T-cell (primary cell): ENCODE measurements at regions not wholly inside any gene's neighbourhood (a gene's known extent, or its start where the extent isn't known, plus 50 kb on each side); places are given as distances from the start of the nearest gene placed in this dataset.

Experiments
- ATAC-seq, 4 experiments: fragments of 200-7000 bp in 3 of 4; fragments of 150-1000 bp in 1 of 4; cut with Tn5 transposase; replicated peaks in 1 of 4; 1 replicate in 3 of 4; 2 replicates in 1 of 4; pipeline ENCODE4 v1.10.0; 2021; ENCODE audit warnings: moderate library complexity in 3 of 4, mild to moderate bottlenecking in 2 of 4, moderate number of reproducible peaks in 1 of 4
- CTCF ChIA-PET, 2 donors: fragments of 300-600 bp; sonication (Branson Sonifier 250); formaldehyde crosslinking; loops; one replicate each; lab custom pipeline; 2022; ENCODE audit warnings: antibody characterized with exemption in 2 of 2; lab: Charles Lee
- POLR2A ChIA-PET, 2 donors: fragments of 300-600 bp; sonication (Branson Sonifier 250); formaldehyde crosslinking; loops; one replicate each; lab custom pipeline; 2022; ENCODE audit warnings: antibody characterized with exemption in 2 of 2; lab: Charles Lee
- DNase-seq, 35 experiments: peaks; one replicate each; pipeline versions ENCODE4 v3.0.0 to v3.0.0-alpha.2; 2013 to 2023
- H3K27ac ChIP-seq: one replicate; pipeline ENCODE4 v1.5.1; 2013; ENCODE audit warnings: low read length
- H3K27me3 ChIP-seq, 2 experiments: replicated peaks in 1 of 2; 1 replicate in 1 of 2; 2 replicates in 1 of 2; pipeline versions ENCODE4 v1.6.1 to v1.7.0; 2013; ENCODE audit warnings: low read length in 1 of 2, mixed read lengths in 1 of 2; ENCODE audit not compliant: control insufficient read depth in 2 of 2, insufficient read depth in 2 of 2; ENCODE audit errors: extremely low read depth in 1 of 2
- H3K36me3 ChIP-seq, 2 donors: 1 replicate in 1 of 2; 2 replicates in 1 of 2; pipeline versions ENCODE4 v1.6.1 to v1.7.0; 2013; ENCODE audit warnings: low read length in 1 of 2; ENCODE audit not compliant: control insufficient read depth in 2 of 2, insufficient read depth in 1 of 2; ENCODE audit errors: extremely low read depth in 1 of 2
- H3K4me1 ChIP-seq, 2 experiments: 1 replicate in 1 of 2; 2 replicates in 1 of 2; pipeline versions ENCODE4 v1.6.1 to v1.7.0; 2013; ENCODE audit warnings: low read length in 2 of 2, mixed read lengths in 1 of 2; ENCODE audit not compliant: insufficient read depth in 2 of 2, control insufficient read depth in 1 of 2; ENCODE audit errors: extremely low read depth in 1 of 2
- H3K4me3 ChIP-seq, 2 donors: 1 replicate in 1 of 2; 2 replicates in 1 of 2; pipeline versions ENCODE4 v1.5.1 to v1.7.0; 2013; ENCODE audit warnings: mild to moderate bottlenecking in 2 of 2, low read length in 1 of 2, moderate library complexity in 1 of 2; ENCODE audit not compliant: control insufficient read depth in 1 of 2; ENCODE audit errors: extremely low read depth in 1 of 2
- H3K9me3 ChIP-seq: 2 replicates; pipeline ENCODE4 v1.7.0; 2013
- H3K27ac Mint-ChIP-seq, 2 donors: one replicate each; pipeline ENCODE4 v1.8.0; 2020 to 2021; ENCODE audit warnings: mild to moderate bottlenecking in 2 of 2, mixed read lengths in 2 of 2
- H3K27me3 Mint-ChIP-seq, 2 donors: one replicate each; pipeline ENCODE4 v1.8.0; 2021 to 2022; ENCODE audit warnings: mixed read lengths in 2 of 2
- H3K36me3 Mint-ChIP-seq: one replicate; pipeline ENCODE4 v1.8.0; 2021; ENCODE audit warnings: mixed read lengths
- H3K4me1 Mint-ChIP-seq, 3 donors: one replicate each; pipeline ENCODE4 v1.8.0; 2020 to 2022; ENCODE audit warnings: mixed read lengths in 3 of 3, mild to moderate bottlenecking in 1 of 3
- H3K4me3 Mint-ChIP-seq, 3 donors: one replicate each; pipeline ENCODE4 v1.8.0; 2020 to 2022; ENCODE audit warnings: mild to moderate bottlenecking in 3 of 3, mixed read lengths in 3 of 3, moderate library complexity in 3 of 3
- H3K9me3 Mint-ChIP-seq, 3 donors: one replicate each; pipeline ENCODE4 v1.8.0; 2020 to 2022; ENCODE audit warnings: mixed read lengths in 3 of 3
- WGBS: methylation state at CpG from one replicate; pipeline ENCODE4 v1.1.5; 2013; ENCODE audit warnings: missing lambda C conversion rate; ENCODE audit not compliant: insufficient coverage; 5-methylcytosine and 5-hydroxymethylcytosine counted together

DNA sequence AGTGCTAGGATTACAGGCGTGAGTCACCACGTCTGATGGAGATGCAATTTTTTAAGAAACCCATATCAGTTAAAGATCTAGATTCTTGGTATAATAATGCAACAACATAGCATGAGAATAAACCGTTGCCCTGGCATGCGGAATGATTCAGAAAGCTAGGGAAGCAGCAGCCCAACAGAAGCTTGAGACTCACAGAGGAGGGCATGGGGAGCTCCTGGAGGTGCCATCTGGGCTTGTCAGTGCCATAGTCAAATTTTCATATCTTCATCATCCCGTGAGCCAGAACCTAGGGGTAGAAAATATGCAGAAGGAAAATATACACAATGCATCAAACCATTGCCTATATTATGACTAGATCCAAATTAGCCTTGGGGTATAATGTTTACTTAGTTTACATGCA, 118.7 kb upstream of the ADAMTS16 start:
- no peak for DNase-seq
- H3K4me1 Mint-ChIP-seq, result peaks cover 3 to 11% (median 6%) of the 10 kb centered on the region in 3 donors
- no peaks in the 10 kb centered on the region for H3K36me3 Mint-ChIP-seq
- POLR2A ChIA-PET, result no interaction called here
- CTCF ChIA-PET, result no interaction called here
- peaks cover 0 to 4% of the 10 kb centered on the region in 2 donors for H3K27me3 Mint-ChIP-seq
- H3K27ac Mint-ChIP-seq, result no peak overlapping the region
- ATAC-seq, result no peak
- no CpG with 5 or more reads among the region's 5 CpGs for WGBS
- Histone ChIP-seq H3K27me3 (peaks cover 0 to 3% of the 10 kb centered on the region in 2 experiments), H3K4me1 (no peaks in the 10 kb centered on the region), H3K27ac (no peak overlapping the region), H3K4me3 (no peak overlapping the region), H3K9me3 (no peaks in the 10 kb centered on the region), H3K36me3 (no peaks in the 10 kb centered on the region)
- H3K9me3 Mint-ChIP-seq, result peaks cover 4 to 20% (median 12%) of the 10 kb centered on the region in 3 donors
- no peak overlapping the region for H3K4me3 Mint-ChIP-seq

DNA sequence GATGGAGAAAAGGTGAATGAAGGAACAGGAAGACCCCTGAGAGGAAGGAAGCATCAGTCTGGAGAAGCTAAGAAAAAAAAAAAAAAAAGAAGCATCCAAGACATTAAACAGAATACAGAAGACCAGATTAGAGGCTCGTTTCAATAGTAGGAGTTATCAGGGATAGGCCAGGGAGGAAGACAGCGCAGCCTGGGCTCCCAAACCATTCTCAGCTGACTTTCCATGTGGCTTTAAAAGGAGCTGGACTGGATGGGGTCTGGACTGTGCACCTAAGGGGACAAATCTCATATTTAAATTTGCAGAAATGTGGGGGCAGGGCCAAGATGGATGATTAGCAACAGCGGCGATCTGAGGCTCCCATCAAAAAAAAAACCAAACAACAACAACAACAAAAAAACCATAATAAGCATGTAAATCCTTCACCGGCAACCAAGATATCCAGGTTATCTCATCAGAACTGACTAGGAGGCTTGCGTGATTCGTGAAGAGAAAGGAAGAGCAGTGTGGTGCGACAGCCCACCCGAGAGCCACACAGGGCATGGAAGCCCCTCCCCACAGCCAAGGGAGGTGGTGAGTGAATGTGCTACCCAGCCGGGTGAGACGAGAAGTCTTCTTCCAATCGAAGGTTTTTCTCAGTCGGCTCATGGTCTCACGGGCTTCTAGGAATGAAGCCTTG, 114.9 kb upstream of the ADAMTS16 start:
- DNase-seq (no peak), ATAC-seq (no peak)
- Mint-ChIP-seq H3K4me1 (peaks cover 3 to 11% (median 6%) of the 10 kb centered on the region in 3 donors), H3K36me3 (no peaks in the 10 kb centered on the region), H3K27ac (no peak overlapping the region), H3K27me3 (no peaks in the 10 kb centered on the region), H3K9me3 (peaks cover 0 to 26% (median 20%) of the 10 kb centered on the region in 3 donors), H3K4me3 (no peak overlapping the region)
- Histone ChIP-seq H3K4me3 (no peak overlapping the region), H3K4me1 (no peaks in the 10 kb centered on the region), H3K9me3 (no peaks in the 10 kb centered on the region), H3K27me3 (peaks cover 0 to 5% of the 10 kb centered on the region in 2 experiments), H3K27ac (no peak overlapping the region), H3K36me3 (no peaks in the 10 kb centered on the region)
- CTCF ChIA-PET, result interaction anchor here in 1 of 2 donors (0.6 kb wide), 1 partner anchor 830 kb away, joined by 3 read pairs; no protein-coding TSS in a partner anchor
- 100% methylated on average over 5 of the region's 14 CpGs for WGBS
- POLR2A ChIA-PET, result interaction anchor here in 1 of 2 donors (0.6 kb wide), 1 partner anchor 21 kb away, joined by 3 read pairs; no protein-coding TSS in a partner anchor

DNA sequence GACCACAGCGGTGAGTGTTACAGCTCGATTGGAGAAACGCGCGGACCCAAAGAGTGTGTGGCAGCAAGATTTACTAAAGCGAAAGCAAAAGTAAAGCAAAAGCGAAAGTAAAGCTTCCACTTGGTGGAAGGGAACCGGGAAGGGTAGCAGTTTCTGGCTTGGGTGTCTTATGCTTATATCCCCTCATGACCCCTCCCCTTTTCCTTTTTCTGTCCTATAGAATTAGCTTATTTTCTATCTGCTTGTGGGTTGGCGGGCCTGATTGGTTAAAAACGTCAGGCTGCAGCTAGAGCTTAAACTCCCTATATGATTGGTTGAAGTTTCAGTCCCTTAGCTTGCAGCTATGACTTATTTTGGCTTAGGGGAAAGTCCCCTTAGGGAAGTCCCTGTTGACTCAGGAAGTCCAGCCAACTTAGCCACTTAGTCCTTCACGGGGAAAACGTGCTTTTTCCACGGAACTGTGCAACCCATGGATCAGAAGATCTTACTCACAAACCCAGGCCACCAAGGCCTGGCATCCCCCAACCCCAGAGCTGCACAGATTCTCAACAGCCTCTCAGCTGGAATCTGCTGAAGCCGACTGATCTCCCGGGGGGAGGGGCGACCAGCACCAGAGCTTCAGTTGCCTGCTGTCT, 114.2 kb upstream of the ADAMTS16 start:
- Histone ChIP-seq H3K9me3 (no peaks in the 10 kb centered on the region), H3K36me3 (no peaks in the 10 kb centered on the region), H3K27ac (no peak overlapping the region), H3K4me1 (no peaks in the 10 kb centered on the region), H3K27me3 (peaks cover 0 to 5% of the 10 kb centered on the region in 2 experiments), H3K4me3 (no peak overlapping the region)
- no peak overlapping the region for H3K27ac Mint-ChIP-seq
- no peaks in the 10 kb centered on the region for H3K36me3 Mint-ChIP-seq
- H3K4me3 Mint-ChIP-seq, result no peak overlapping the region
- POLR2A ChIA-PET, result interaction anchor here in 1 of 2 donors (0.6 kb wide), 1 partner anchor 139 kb away, joined by 3 read pairs; no protein-coding TSS in a partner anchor
- peaks cover 0 to 32% (median 21%) of the 10 kb centered on the region in 3 donors for H3K9me3 Mint-ChIP-seq
- H3K27me3 Mint-ChIP-seq, result no peaks in the 10 kb centered on the region
- ATAC-seq (no peak), DNase-seq (no peak)
- H3K4me1 Mint-ChIP-seq, result peaks cover 3 to 11% (median 6%) of the 10 kb centered on the region in 3 donors
- WGBS, result 84% methylated on average over 7 of the region's 16 CpGs
- CTCF ChIA-PET, result no interaction called here

DNA sequence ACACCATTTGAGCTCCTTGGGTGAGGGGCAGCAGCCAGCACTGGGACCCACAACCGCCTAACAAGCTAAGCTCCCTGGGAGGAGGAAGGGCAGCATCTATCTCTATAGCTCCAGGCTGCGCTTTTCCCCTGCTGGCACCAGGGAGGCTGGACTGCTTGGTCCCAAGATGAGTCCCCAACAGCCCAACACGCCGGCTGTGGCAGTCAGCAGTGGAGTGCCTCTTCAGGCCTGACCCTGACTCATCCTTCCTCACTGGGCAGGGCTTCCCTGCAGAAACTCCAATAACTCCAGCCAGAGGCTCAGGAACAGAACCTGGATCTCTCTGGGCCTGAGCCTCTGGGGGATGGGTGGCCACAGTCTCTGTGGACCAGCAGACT, 113.7 kb upstream of the ADAMTS16 start:
- Histone ChIP-seq H3K27ac (no peak overlapping the region), H3K27me3 (peaks cover 0 to 5% of the 10 kb centered on the region in 2 experiments), H3K9me3 (no peaks in the 10 kb centered on the region), H3K4me3 (no peak overlapping the region), H3K36me3 (no peaks in the 10 kb centered on the region), H3K4me1 (no peaks in the 10 kb centered on the region)
- ATAC-seq (no peak), DNase-seq (no peak)
- Mint-ChIP-seq H3K4me3 (no peak overlapping the region), H3K4me1 (peaks cover 3 to 11% (median 6%) of the 10 kb centered on the region in 3 donors), H3K27ac (no peak overlapping the region), H3K36me3 (no peaks in the 10 kb centered on the region), H3K27me3 (no peaks in the 10 kb centered on the region), H3K9me3 (peaks cover 0 to 32% (median 21%) of the 10 kb centered on the region in 3 donors)
- WGBS, result 96% methylated on average over 4 of the region's 4 CpGs
- POLR2A ChIA-PET, result interaction anchor here in 1 of 2 donors (0.6 kb wide), 1 partner anchor 140 kb away, joined by 3 read pairs; no protein-coding TSS in a partner anchor
- CTCF ChIA-PET, result no interaction called here

DNA sequence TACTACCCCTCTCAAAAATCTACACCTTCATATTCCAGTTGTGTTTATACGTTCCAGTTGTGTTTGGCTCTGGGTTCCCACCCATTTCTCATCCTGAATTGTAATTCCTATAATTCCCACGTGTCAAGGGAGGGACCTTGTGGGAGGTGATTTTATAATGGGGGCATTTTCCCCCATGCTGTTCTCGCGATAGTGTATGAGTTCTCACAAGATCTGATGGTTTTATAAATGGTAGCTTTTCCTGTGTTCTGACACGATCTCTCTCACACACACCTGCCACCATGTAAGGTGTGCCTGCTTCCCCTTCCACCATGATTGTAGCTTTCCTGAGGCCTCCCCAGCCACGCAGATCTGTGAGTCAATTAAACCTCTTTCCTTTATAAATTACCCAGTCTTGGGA, 108.5 kb upstream of the ADAMTS16 start:
- no peak for DNase-seq
- Histone ChIP-seq H3K4me1 (no peaks in the 10 kb centered on the region), H3K27ac (no peak overlapping the region), H3K4me3 (no peak overlapping the region), H3K9me3 (no peaks in the 10 kb centered on the region), H3K27me3 (no peaks in the 10 kb centered on the region), H3K36me3 (no peaks in the 10 kb centered on the region)
- WGBS, result no CpG with 5 or more reads among the region's 6 CpGs
- Mint-ChIP-seq H3K4me1 (no peaks in the 10 kb centered on the region), H3K27ac (no peak overlapping the region), H3K27me3 (no peaks in the 10 kb centered on the region), H3K4me3 (no peak overlapping the region), H3K9me3 (peaks cover 4 to 26% (median 17%) of the 10 kb centered on the region in 3 donors), H3K36me3 (no peaks in the 10 kb centered on the region)
- ChIA-PET POLR2A (no interaction called here), CTCF (no interaction called here)
- no peak for ATAC-seq

DNA sequence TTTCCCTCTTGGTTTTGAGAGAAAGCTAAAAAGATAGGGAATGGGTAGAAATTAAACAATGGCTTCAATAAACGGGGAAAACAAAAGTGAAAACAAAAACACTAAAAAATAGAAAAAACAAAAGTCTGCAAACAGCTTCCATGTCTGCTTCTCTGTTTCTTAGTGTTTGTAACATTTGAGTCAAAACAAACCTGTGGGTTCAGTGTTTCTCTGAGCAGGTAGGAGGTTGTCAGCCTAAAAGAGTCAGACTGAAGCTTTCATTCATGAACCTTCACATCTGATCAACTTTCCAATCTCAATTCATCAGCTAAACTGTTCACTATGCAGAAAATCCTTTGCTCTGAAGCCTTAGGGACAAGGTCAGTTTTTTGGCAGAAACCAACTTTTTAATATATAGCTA, 102.5 kb upstream of the ADAMTS16 start:
- POLR2A ChIA-PET, result no interaction called here
- Mint-ChIP-seq H3K27me3 (no peaks in the 10 kb centered on the region), H3K27ac (no peak overlapping the region), H3K4me1 (no peaks in the 10 kb centered on the region), H3K4me3 (no peak overlapping the region), H3K36me3 (no peaks in the 10 kb centered on the region), H3K9me3 (peaks cover 2 to 4% (median 2%) of the 10 kb centered on the region in 3 donors)
- H3K4me1 ChIP-seq, result no peaks in the 10 kb centered on the region
- no peaks in the 10 kb centered on the region for H3K36me3 ChIP-seq
- H3K9me3 ChIP-seq, result no peaks in the 10 kb centered on the region
- DNase-seq (no peak), ATAC-seq (no peak)
- WGBS, result no CpG with 5 or more reads among the region's 1 CpG
- CTCF ChIA-PET, result no interaction called here
- H3K27ac ChIP-seq, result no peak overlapping the region
- no peak overlapping the region for H3K4me3 ChIP-seq
- H3K27me3 ChIP-seq, result no peaks in the 10 kb centered on the region
